CD4-positive, alpha-beta T cell (primary cell): ENCODE measurements at regions not wholly inside any gene's neighbourhood (a gene's known extent, or its start where the extent isn't known, plus 50 kb on each side); places are given as distances from the start of the nearest gene placed in this dataset.

Experiments used
- ATAC-seq: fragments of 200-7000 bp; cut with Tn5 transposase; one replicate; pipeline ENCODE4 v1.10.0; 2022; ENCODE audit warnings: mild to moderate bottlenecking; ENCODE audit not compliant: poor library complexity
- CTCF ChIA-PET: fragments of 350-600 bp; sonication (Branson Sonifier 250); formaldehyde crosslinking; loops from one replicate; lab custom pipeline; 2021; ENCODE audit warnings: antibody characterized with exemption, inconsistent platforms; lab: Charles Lee
- POLR2A ChIA-PET: fragments of 350-600 bp; sonication (Branson Sonifier 250); formaldehyde crosslinking; loops from one replicate; lab custom pipeline; 2021; ENCODE audit warnings: antibody characterized with exemption, inconsistent platforms; lab: Charles Lee
- DNase-seq, 14 experiments: peaks; one replicate each; pipeline ENCODE4 v3.0.0-alpha.2; 2013 to 2020; ENCODE audit warnings: mixed read lengths in 2 of 14
- H3K27ac ChIP-seq, 2 donors: one replicate each; pipeline versions ENCODE4 v1.5.1 to v1.7.0; 2013; ENCODE audit warnings: low read length in 2 of 2, low read depth in 1 of 2, mild to moderate bottlenecking in 1 of 2
- H3K27me3 ChIP-seq, 2 experiments: 1 replicate in 1 of 2; 2 replicates in 1 of 2; pipeline versions ENCODE4 v1.6.1 to v1.7.0; 2013; ENCODE audit warnings: low read length in 2 of 2, control low read depth in 1 of 2, mild to moderate bottlenecking in 1 of 2, moderate library complexity in 1 of 2; ENCODE audit not compliant: insufficient read depth in 2 of 2, control insufficient read depth in 1 of 2
- H3K36me3 ChIP-seq: one replicate; pipeline ENCODE4 v1.6.1; 2013; ENCODE audit warnings: low read length, control low read depth; ENCODE audit not compliant: insufficient read depth
- H3K4me1 ChIP-seq: one replicate; pipeline ENCODE4 v1.6.1; 2013; ENCODE audit warnings: low read length, control low read depth; ENCODE audit not compliant: insufficient read depth
- H3K4me3 ChIP-seq: one replicate; pipeline ENCODE4 v1.5.1; 2013; ENCODE audit warnings: mild to moderate bottlenecking, low read length, moderate library complexity
- H3K9me3 ChIP-seq, 2 experiments: 1 replicate in 1 of 2; 2 replicates in 1 of 2; pipeline versions ENCODE4 v1.6.1 to v1.7.0; 2013; ENCODE audit warnings: low read length in 2 of 2, mild to moderate bottlenecking in 2 of 2, control low read depth in 1 of 2, moderate library complexity in 1 of 2; ENCODE audit not compliant: control insufficient read depth in 1 of 2, insufficient read depth in 1 of 2
- H3K27ac Mint-ChIP-seq: one replicate; pipeline ENCODE4 v1.8.0; 2020; ENCODE audit warnings: mixed read lengths
- H3K27me3 Mint-ChIP-seq: one replicate; pipeline ENCODE4 v1.8.0; 2021; ENCODE audit warnings: mixed read lengths
- H3K36me3 Mint-ChIP-seq: one replicate; pipeline ENCODE4 v1.8.0; 2021; ENCODE audit warnings: low read depth, mixed read lengths
- H3K4me1 Mint-ChIP-seq: one replicate; pipeline ENCODE4 v1.8.0; 2021; ENCODE audit warnings: low read depth, mixed read lengths
- H3K4me3 Mint-ChIP-seq: one replicate; pipeline ENCODE4 v1.8.0; 2020; ENCODE audit warnings: mild to moderate bottlenecking, mixed read lengths
- H3K9me3 Mint-ChIP-seq: one replicate; pipeline ENCODE4 v1.8.0; 2020; ENCODE audit warnings: mixed read lengths
- CTCF ChIP-seq: fragments of 200-600 bp; IDR thresholded peaks from one replicate; pipeline ENCODE4 v1.8.0; 2022; ENCODE audit warnings: antibody characterized with exemption, mild to moderate bottlenecking
- intact Hi-C, 2 experiments: fragments of 100-400 bp; cut with DNase I in 1 of 2; cut with micrococcal nuclease in 1 of 2; formaldehyde crosslinking; loops; one replicate each; pipeline versions ENCODE4 v1.15.1 to v1.9.0; 2023 to 2025; cut with DNase I, micrococcal nuclease

- TF ChIP-seq CTCF = no peak
- H3K4me1 ChIP-seq = peaks cover 6% of the 10 kb centered on the region
- ATAC-seq = no peak
- CTCF ChIA-PET = interaction anchor here (1.0 kb wide), 1 partner anchor 380 kb away, joined by 3 read pairs; no protein-coding TSS in a partner anchor
- no peaks in the 10 kb centered on the region for H3K27me3 ChIP-seq
- no peaks in the 10 kb centered on the region for H3K36me3 ChIP-seq
- Mint-ChIP-seq H3K27me3 (no peaks in the 10 kb centered on the region), H3K4me1 (peaks cover 10% of the 10 kb centered on the region), H3K27ac (no peak overlapping the region), H3K36me3 (no peaks in the 10 kb centered on the region), H3K9me3 (no peaks in the 10 kb centered on the region), H3K4me3 (no peak overlapping the region)
- intact Hi-C loops = no loop called here
- H3K9me3 ChIP-seq = peaks cover 0 to 7% of the 10 kb centered on the region in 2 experiments
- H3K27ac ChIP-seq = no peak overlapping the region
- H3K4me3 ChIP-seq = no peak overlapping the region
- no peak for DNase-seq
- POLR2A ChIA-PET = interaction anchor here (0.7 to 0.9 kb wide), 2 partner anchors 29 to 120 kb away, joined by 3 read pairs; no protein-coding TSS in a partner anchor
Measured at GRCh38 chr2:168403736-168404135, 52.3 kb upstream of the CERS6 start.

- Histone ChIP-seq H3K27me3 (no peaks in the 10 kb centered on the region), H3K27ac (no peak overlapping the region), H3K4me1 (peaks cover 6% of the 10 kb centered on the region), H3K9me3 (peaks cover 0 to 7% of the 10 kb centered on the region in 2 experiments), H3K4me3 (no peak overlapping the region), H3K36me3 (no peaks in the 10 kb centered on the region)
- Mint-ChIP-seq H3K9me3 (no peaks in the 10 kb centered on the region), H3K4me1 (peaks cover 10% of the 10 kb centered on the region), H3K4me3 (no peak overlapping the region), H3K36me3 (no peaks in the 10 kb centered on the region), H3K27ac (no peak overlapping the region), H3K27me3 (no peaks in the 10 kb centered on the region)
- ChIA-PET CTCF (no interaction called here), POLR2A (no interaction called here)
- no peak for DNase-seq
- ATAC-seq = no peak
- intact Hi-C loops = no loop called here
- TF ChIP-seq CTCF = no peak
Measured at GRCh38 chr2:168404764-168405163, 51.3 kb upstream of the CERS6 start.
